B cell (primary cell): ENCODE measurements at regions not wholly inside any gene's neighbourhood (a gene's known extent, or its start where the extent isn't known, plus 50 kb on each side); places are given as distances from the start of the nearest gene placed in this dataset.

ENCODE experiments used
- ATAC-seq: fragments of 200-7000 bp; cut with Tn5 transposase; one replicate; pipeline ENCODE4 v1.10.0; 2021; ENCODE audit warnings: low read depth, mild to moderate bottlenecking, moderate number of reproducible peaks, moderate library complexity
- CTCF ChIA-PET: fragments of 350-600 bp; sonication (Branson Sonifier 250); formaldehyde crosslinking; loops from one replicate; lab custom pipeline; 2021; ENCODE audit warnings: antibody characterized with exemption, inconsistent platforms; lab: Charles Lee
- POLR2A ChIA-PET: fragments of 350-600 bp; sonication (Branson Sonifier 250); formaldehyde crosslinking; loops from one replicate; lab custom pipeline; 2021; ENCODE audit warnings: antibody characterized with exemption; lab: Charles Lee
- DNase-seq: peaks from one replicate; pipeline ENCODE4 v3.0.0; 2013
- H2AFZ ChIP-seq: 2 replicates; pipeline ENCODE4 v1.6.1; 2012; ENCODE audit warnings: mild to moderate bottlenecking, low read depth, low read length; ENCODE audit not compliant: insufficient read depth, poor library complexity, severe bottlenecking
- H3K27ac ChIP-seq, 2 donors: 1 replicate in 1 of 2; 2 replicates in 1 of 2; pipeline ENCODE4 v1.5.1; 2012 to 2013; ENCODE audit warnings: low read length in 2 of 2, mild to moderate bottlenecking in 2 of 2, moderate library complexity in 1 of 2
- H3K27me3 ChIP-seq, 4 experiments: fragments of 200-600 bp in 1 of 4; sonication (generic) in 1 of 4; replicated peaks in 1 of 4; 1 replicate in 2 of 4; 2 replicates in 2 of 4; pipeline versions ENCODE4 v1.6.1 to v1.7.0; 2013 to 2016; ENCODE audit warnings: low read length in 3 of 4, mild to moderate bottlenecking in 2 of 4, mixed read lengths in 1 of 4, moderate library complexity in 1 of 4; ENCODE audit not compliant: insufficient read depth in 4 of 4, control insufficient read depth in 3 of 4; ENCODE audit errors: control extremely low read depth in 1 of 4
- H3K36me3 ChIP-seq, 2 experiments: replicated peaks in 1 of 2; 1 replicate in 1 of 2; 2 replicates in 1 of 2; pipeline versions ENCODE4 v1.6.1 to v1.7.1; 2013; ENCODE audit warnings: low read length in 1 of 2; ENCODE audit not compliant: insufficient read depth in 2 of 2, control insufficient read depth in 1 of 2; ENCODE audit errors: control extremely low read depth in 1 of 2, extremely low read depth in 1 of 2
- H3K4me1 ChIP-seq, 2 donors: fragments of 200-600 bp in 1 of 2; sonication (generic) in 1 of 2; 1 replicate in 1 of 2; 2 replicates in 1 of 2; pipeline versions ENCODE4 v1.5.1 to v1.6.1; 2013 to 2017; ENCODE audit warnings: low read length in 2 of 2; ENCODE audit not compliant: control insufficient read depth in 2 of 2, insufficient read depth in 2 of 2
- H3K4me2 ChIP-seq: replicated peaks from 2 replicates; pipeline ENCODE3; 2012; ENCODE audit warnings: mild to moderate bottlenecking, low read depth, low read length; ENCODE audit not compliant: poor library complexity, severe bottlenecking
- H3K4me3 ChIP-seq, 5 experiments: fragments of 200-600 bp in 1 of 5; sonication (generic) in 1 of 5; 1 replicate in 3 of 5; 2 replicates in 2 of 5; pipeline versions ENCODE4 v1.5.1 to v1.7.0; 2011 to 2016; ENCODE audit warnings: low read length in 4 of 5, mild to moderate bottlenecking in 4 of 5, low read depth in 2 of 5, control low read depth in 1 of 5, moderate library complexity in 1 of 5; ENCODE audit not compliant: insufficient read depth in 1 of 5; ENCODE audit errors: control extremely low read depth in 1 of 5, extremely low read depth in 1 of 5
- H3K79me2 ChIP-seq: fragments of 200-600 bp; sonication (generic); one replicate; pipeline ENCODE4 v1.6.0; 2016; ENCODE audit warnings: low read length; ENCODE audit not compliant: control insufficient read depth, insufficient read depth
- H3K9ac ChIP-seq: fragments of 200-600 bp; sonication (generic); 2 replicates; pipeline ENCODE4 v1.6.1; 2017; ENCODE audit warnings: mild to moderate bottlenecking, low read length, moderate library complexity
- H3K9me3 ChIP-seq, 3 donors: one replicate each; pipeline versions ENCODE4 v1.6.1 to v1.7.1; 2013; ENCODE audit warnings: low read length in 2 of 3; ENCODE audit not compliant: control insufficient read depth in 2 of 3, insufficient read depth in 1 of 3; ENCODE audit errors: control extremely low read depth in 1 of 3
- H4K20me1 ChIP-seq: 2 replicates; pipeline ENCODE4 v1.6.0; 2012; ENCODE audit warnings: mild to moderate bottlenecking, low read length; ENCODE audit not compliant: insufficient read depth, control insufficient read depth, poor library complexity, severe bottlenecking
- H3K27ac Mint-ChIP-seq: one replicate; pipeline ENCODE4 v1.8.0; 2021; ENCODE audit warnings: mixed read lengths
- H3K27me3 Mint-ChIP-seq: one replicate; pipeline ENCODE4 v1.8.0; 2021; ENCODE audit warnings: mixed read lengths
- H3K4me1 Mint-ChIP-seq: one replicate; pipeline ENCODE4 v1.8.0; 2021; ENCODE audit warnings: mixed read lengths
- H3K4me3 Mint-ChIP-seq: one replicate; pipeline ENCODE4 v1.8.0; 2021; ENCODE audit warnings: mixed read lengths
- H3K9me3 Mint-ChIP-seq: one replicate; pipeline ENCODE4 v1.8.0; 2022; ENCODE audit warnings: mixed read lengths; ENCODE audit not compliant: insufficient read depth
- CTCF ChIP-seq: fragments of 200-600 bp; IDR thresholded peaks from one replicate; pipeline ENCODE4 v1.8.0; 2022; ENCODE audit warnings: antibody characterized with exemption, mild to moderate bottlenecking
- EZH2 ChIP-seq: IDR thresholded peaks from 2 replicates; pipeline ENCODE4 v1.6.1; 2012; ENCODE audit warnings: borderline replicate concordance, low read depth, mild to moderate bottlenecking, moderate library complexity, low read length; ENCODE audit not compliant: insufficient read depth, poor library complexity, severe bottlenecking
- WGBS: methylation state at CpG from one replicate; pipeline ENCODE4 v1.1.5; 2013; ENCODE audit warnings: missing lambda C conversion rate; ENCODE audit not compliant: insufficient coverage; 5-methylcytosine and 5-hydroxymethylcytosine counted together
- intact Hi-C: fragments of 100-400 bp; cut with micrococcal nuclease; formaldehyde crosslinking; loops from one replicate; pipeline ENCODE4 v1.10.0; 2022

GRCh38 chr4:164464313-164464712 lies 289.6 kb upstream of the SMIM31 start:
- Histone ChIP-seq H3K4me3 (no peak overlapping the region), H2AFZ (no peak overlapping the region), H3K27ac (no peak overlapping the region), H3K4me2 (no peak overlapping the region), H3K9me3 (no peaks in the 10 kb centered on the region), H3K4me1 (no peaks in the 10 kb centered on the region), H3K79me2 (no peaks in the 10 kb centered on the region), H3K36me3 (no peaks in the 10 kb centered on the region), H4K20me1 (no peaks in the 10 kb centered on the region), H3K9ac (no peak overlapping the region), H3K27me3 (no peaks in the 10 kb centered on the region)
- DNase-seq: no peak
- no peak for ATAC-seq
- Mint-ChIP-seq H3K27me3 (no peaks in the 10 kb centered on the region), H3K4me1 (no peaks in the 10 kb centered on the region), H3K27ac (no peak overlapping the region), H3K4me3 (no peak overlapping the region), H3K9me3 (no peaks in the 10 kb centered on the region)
- ChIA-PET POLR2A (no interaction called here), CTCF (no interaction called here)
- intact Hi-C loops: no loop called here
- WGBS: no CpG with 5 or more reads among the region's 1 CpG
- TF ChIP-seq EZH2 (no peak), CTCF (no peak)

DNA sequence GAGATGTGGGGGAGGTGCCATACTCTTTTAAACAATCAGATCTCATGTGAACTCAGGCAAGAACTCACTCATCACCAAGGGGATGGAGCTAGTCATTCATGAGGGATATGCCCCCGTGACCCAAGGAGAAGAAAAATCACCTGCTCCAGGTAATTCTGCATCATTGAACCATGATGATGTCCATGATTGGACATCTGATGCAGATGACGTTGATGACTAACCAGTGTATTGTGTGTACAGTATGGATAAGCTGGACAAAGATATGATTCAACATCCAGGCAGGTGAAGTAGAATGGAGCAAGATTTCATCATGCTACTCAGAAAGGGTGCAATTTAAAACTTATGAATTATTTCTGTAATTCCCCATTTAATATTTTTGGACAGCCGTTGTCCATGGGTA lies 286.4 kb upstream of the SMIM31 start:
- H3K36me3 ChIP-seq: no peaks in the 10 kb centered on the region
- intact Hi-C loops: no loop called here
- no peak overlapping the region for H3K4me2 ChIP-seq
- H3K4me1 Mint-ChIP-seq: no peaks in the 10 kb centered on the region
- no peak overlapping the region for H2AFZ ChIP-seq
- no peaks in the 10 kb centered on the region for H3K9me3 ChIP-seq
- POLR2A ChIA-PET: no interaction called here
- no peaks in the 10 kb centered on the region for H3K27me3 ChIP-seq
- no peak for DNase-seq
- H3K4me1 ChIP-seq: no peaks in the 10 kb centered on the region
- no peak overlapping the region for H3K4me3 Mint-ChIP-seq
- H3K27me3 Mint-ChIP-seq: no peaks in the 10 kb centered on the region
- TF ChIP-seq EZH2 (no peak), CTCF (no peak)
- no peaks in the 10 kb centered on the region for H3K9me3 Mint-ChIP-seq
- 67% methylated on average over 2 of the region's 3 CpGs for WGBS
- H4K20me1 ChIP-seq: no peaks in the 10 kb centered on the region
- H3K79me2 ChIP-seq: no peaks in the 10 kb centered on the region
- ATAC-seq: no peak
- H3K27ac Mint-ChIP-seq: no peak overlapping the region
- H3K9ac ChIP-seq: no peak overlapping the region
- CTCF ChIA-PET: no interaction called here
- no peak overlapping the region for H3K4me3 ChIP-seq
- no peak overlapping the region for H3K27ac ChIP-seq
